ENCODE measurements at regions not wholly inside any gene's neighbourhood (a gene's known extent, or its start where the extent isn't known, plus 50 kb on each side); places are given as distances from the start of the nearest gene placed in this dataset.

- TF ChIP-seq EZH2 (IDR thresholded peaks at IDR 0.05; ENCODE audit: insufficient read depth, poor library complexity, severe bottlenecking) = no peak
- no peak for TF ChIP-seq EZH2phosphoT487 (IDR thresholded peaks at IDR 0.05; ENCODE audit: insufficient read depth, low read depth)
Observed at GRCh38 chr4:121541696-121542095, 155.1 kb downstream of the ANXA5 start.

Measured in GM23248 (cell line).